Testis (tissue), 2 donors: ENCODE measurements at regions not wholly inside any gene's neighbourhood (a gene's known extent, or its start where the extent isn't known, plus 50 kb on each side); places are given as distances from the start of the nearest gene placed in this dataset.

Experiments
- DNase-seq: peaks from one replicate; pipeline ENCODE4 v3.0.0-alpha.2; 2019
- H3K27ac ChIP-seq, 2 donors: fragments of 200-600 bp; sonication (generic); one replicate each; pipeline ENCODE4 v1.5.1; 2019
- H3K27me3 ChIP-seq: fragments of 200-600 bp; sonication (generic); one replicate; pipeline ENCODE4 v1.5.1; 2019
- H3K36me3 ChIP-seq: fragments of 200-600 bp; sonication (generic); one replicate; pipeline ENCODE4 v1.5.1; 2017; ENCODE audit warnings: low read depth; ENCODE audit errors: missing control alignments
- H3K4me1 ChIP-seq: fragments of 200-600 bp; sonication (generic); one replicate; pipeline ENCODE4 v1.5.1; 2019
- H3K4me3 ChIP-seq, 2 donors: fragments of 200-600 bp; sonication (generic); one replicate each; pipeline ENCODE4 v1.5.1; 2017 to 2019
- H3K9me3 ChIP-seq: fragments of 200-600 bp; sonication (generic); one replicate; pipeline ENCODE4 v1.5.1; 2017
- CTCF ChIP-seq, 3 experiments: fragments of 450-650 bp in 2 of 3; fragments of 200-600 bp in 1 of 3; sonication (generic) in 1 of 3; IDR thresholded peaks; one replicate each; pipeline ENCODE4 v1.5.1; 2016 to 2019; ENCODE audit warnings: antibody characterized with exemption in 3 of 3, mild to moderate bottlenecking in 2 of 3, moderate library complexity in 1 of 3
- POLR2A ChIP-seq: fragments of 450-650 bp; IDR thresholded peaks from one replicate; pipeline ENCODE4 v1.6.1; 2017; ENCODE audit warnings: antibody characterized with exemption, mild to moderate bottlenecking, moderate library complexity
- WGBS, 2 donors: methylation state at CpG; one replicate each; pipeline ENCODE4 v1.1.5; 2018; 5-methylcytosine and 5-hydroxymethylcytosine counted together
- intact Hi-C: fragments of 100-400 bp; cut with DNase I; formaldehyde crosslinking; loops from one replicate; pipeline ENCODE4 v1.15.1; 2023; ENCODE audit warnings: low total_unique reads

GRCh38 chr16:88323546-88324330 is 59.0 kb upstream of the ZNF469 start:
- peaks cover under 1% of the 10 kb centered on the region for H3K4me1 ChIP-seq
- no peaks in the 10 kb centered on the region for H3K36me3 ChIP-seq
- no peaks in the 10 kb centered on the region for H3K27me3 ChIP-seq
- no peak overlapping the region for H3K4me3 ChIP-seq
- H3K27ac ChIP-seq: no peak overlapping the region
- intact Hi-C loops: no loop called here
- DNase-seq: no peak
- TF ChIP-seq CTCF (IDR thresholded peaks at IDR 0.05) (no peak), POLR2A (no peak)
- WGBS, 2 donors: 89 to 96% methylated on average over 13 to 15 of the region's 15 CpGs
- H3K9me3 ChIP-seq: no peaks in the 10 kb centered on the region

- no peak overlapping the region for H3K27ac ChIP-seq
- DNase-seq: no peak
- H3K4me1 ChIP-seq: no peaks in the 10 kb centered on the region
- no peaks in the 10 kb centered on the region for H3K27me3 ChIP-seq
- TF ChIP-seq CTCF (IDR thresholded peaks at IDR 0.05): no peak
- no peak for TF ChIP-seq POLR2A
- no peak overlapping the region for H3K4me3 ChIP-seq
- no peaks in the 10 kb centered on the region for H3K36me3 ChIP-seq
- intact Hi-C loops: no loop called here
- WGBS, 2 donors: 90 to 91% methylated on average over 4 to 15 of the region's 15 CpGs
- no peaks in the 10 kb centered on the region for H3K9me3 ChIP-seq
Measured at GRCh38 chr16:88325087-88325750, 57.5 kb upstream of the ZNF469 start.

GRCh38 chr16:88325976-88326375 is 56.8 kb upstream of the ZNF469 start:
- WGBS, 2 donors: 85 to 92% methylated on average over 2 to 3 of the region's 3 CpGs
- no peak for TF ChIP-seq POLR2A
- TF ChIP-seq CTCF (IDR thresholded peaks at IDR 0.05): no peak

GRCh38 chr16:88326611-88327485 is 55.9 kb upstream of the ZNF469 start:
- no peaks in the 10 kb centered on the region for H3K27me3 ChIP-seq
- DNase-seq: no peak
- no peak overlapping the region for H3K27ac ChIP-seq
- peaks cover 3% of the 10 kb centered on the region for H3K4me1 ChIP-seq
- intact Hi-C loops: no loop called here
- TF ChIP-seq CTCF (IDR thresholded peaks at IDR 0.05): no peak
- no peak for TF ChIP-seq POLR2A
- H3K36me3 ChIP-seq: no peaks in the 10 kb centered on the region
- no peak overlapping the region for H3K4me3 ChIP-seq
- no peaks in the 10 kb centered on the region for H3K9me3 ChIP-seq
- WGBS, 2 donors: 94 to 98% methylated on average over 24 to 27 of the region's 28 CpGs

More at GRCh38 chr16:88325976-88326375, 56.8 kb upstream of the ZNF469 start:
- Histone ChIP-seq H3K4me1 (no peaks in the 10 kb centered on the region), H3K36me3 (no peaks in the 10 kb centered on the region), H3K9me3 (no peaks in the 10 kb centered on the region), H3K4me3 (no peak overlapping the region), H3K27me3 (no peaks in the 10 kb centered on the region), H3K27ac (no peak overlapping the region)
- no peak for DNase-seq
- intact Hi-C loops: no loop called here
